ENCODE measurements at regions not wholly inside any gene's neighbourhood (a gene's known extent, or its start where the extent isn't known, plus 50 kb on each side); places are given as distances from the start of the nearest gene placed in this dataset.

GRCh38 chr18:11522992-11523391, 86.4 kb upstream of the SLC35G4 start:
- TF ChIP-seq EZH2 (IDR thresholded peaks at IDR 0.05; ENCODE audit: borderline replicate concordance), result no peak
- TF ChIP-seq CTCF (IDR thresholded peaks at IDR 0.05; ENCODE audit: poor library complexity), result no peak
- TF ChIP-seq EZH2phosphoT487 (IDR thresholded peaks at IDR 0.05; ENCODE audit: low read depth, severe bottlenecking, unreplicated experiment), result no peak

All from hepatocyte (in vitro differentiated cells).